ENCODE measurements at regions not wholly inside any gene's neighbourhood (a gene's known extent, or its start where the extent isn't known, plus 50 kb on each side); places are given as distances from the start of the nearest gene placed in this dataset.

GRCh38 chr1:239443361-239443760 is 57.0 kb downstream of the CHRM3 start:
- TF ChIP-seq CTCF (IDR thresholded peaks at IDR 0.05) (no peak), POLR2A (IDR thresholded peaks at IDR 0.05) (no peak)

Data from breast epithelium (tissue), 3 donors.